NB4 (cell line): ENCODE measurements at regions not wholly inside any gene's neighbourhood (a gene's known extent, or its start where the extent isn't known, plus 50 kb on each side); places are given as distances from the start of the nearest gene placed in this dataset.

Experiments used
- DNase-seq: peaks from one replicate; pipeline ENCODE4 v3.0.0; 2010; ENCODE audit warnings: low read depth
- H3K4me3 ChIP-seq: one replicate; pipeline ENCODE4 v1.5.1; 2011; ENCODE audit warnings: mild to moderate bottlenecking, low read depth, low read length, moderate library complexity
- MYC ChIP-seq: IDR thresholded peaks from 2 replicates; pipeline ENCODE4 v1.6.1; 2011; ENCODE audit warnings: low read depth, low read length
- POLR2A ChIP-seq: IDR thresholded peaks from 2 replicates; pipeline ENCODE4 v1.6.1; 2011; ENCODE audit warnings: mild to moderate bottlenecking; ENCODE audit not compliant: insufficient read length; ENCODE audit errors: extremely low read depth
- TF ChIP-seq, protein P1 (sequence below): IDR thresholded peaks from one replicate; pipeline ENCODE4 v1.5.1; 2012; ENCODE audit warnings: low read depth, low read length
- TF ChIP-seq, protein P2 (sequence below): IDR thresholded peaks from 2 replicates; pipeline ENCODE4 v1.6.1; 2011; ENCODE audit warnings: low read depth, low read length

DNA sequence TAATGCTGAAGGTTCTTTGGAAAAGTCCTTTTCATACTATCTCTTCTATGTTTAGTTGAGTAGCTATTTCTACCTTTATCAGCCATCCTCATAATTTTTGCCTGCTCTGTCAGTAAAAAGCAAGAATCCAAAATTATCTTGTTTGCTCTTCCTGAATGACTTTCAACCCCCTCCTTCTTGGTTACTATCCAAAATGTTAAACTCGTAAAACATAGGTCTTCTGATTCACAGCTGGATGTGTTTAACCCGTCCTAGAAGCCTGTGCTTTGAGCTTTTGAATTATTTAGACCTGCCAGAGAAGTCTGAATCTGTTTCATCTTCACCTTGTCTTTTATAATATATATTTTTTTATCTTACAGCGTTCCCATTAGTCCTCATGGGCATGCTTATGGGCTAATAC is 136.4 kb upstream of the MDFIC start:
- TF ChIP-seq MYC, result no peak
- TF ChIP-seq, protein P1, sequence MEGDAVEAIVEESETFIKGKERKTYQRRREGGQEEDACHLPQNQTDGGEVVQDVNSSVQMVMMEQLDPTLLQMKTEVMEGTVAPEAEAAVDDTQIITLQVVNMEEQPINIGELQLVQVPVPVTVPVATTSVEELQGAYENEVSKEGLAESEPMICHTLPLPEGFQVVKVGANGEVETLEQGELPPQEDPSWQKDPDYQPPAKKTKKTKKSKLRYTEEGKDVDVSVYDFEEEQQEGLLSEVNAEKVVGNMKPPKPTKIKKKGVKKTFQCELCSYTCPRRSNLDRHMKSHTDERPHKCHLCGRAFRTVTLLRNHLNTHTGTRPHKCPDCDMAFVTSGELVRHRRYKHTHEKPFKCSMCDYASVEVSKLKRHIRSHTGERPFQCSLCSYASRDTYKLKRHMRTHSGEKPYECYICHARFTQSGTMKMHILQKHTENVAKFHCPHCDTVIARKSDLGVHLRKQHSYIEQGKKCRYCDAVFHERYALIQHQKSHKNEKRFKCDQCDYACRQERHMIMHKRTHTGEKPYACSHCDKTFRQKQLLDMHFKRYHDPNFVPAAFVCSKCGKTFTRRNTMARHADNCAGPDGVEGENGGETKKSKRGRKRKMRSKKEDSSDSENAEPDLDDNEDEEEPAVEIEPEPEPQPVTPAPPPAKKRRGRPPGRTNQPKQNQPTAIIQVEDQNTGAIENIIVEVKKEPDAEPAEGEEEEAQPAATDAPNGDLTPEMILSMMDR, result no peak
- no peak for DNase-seq

DNA sequence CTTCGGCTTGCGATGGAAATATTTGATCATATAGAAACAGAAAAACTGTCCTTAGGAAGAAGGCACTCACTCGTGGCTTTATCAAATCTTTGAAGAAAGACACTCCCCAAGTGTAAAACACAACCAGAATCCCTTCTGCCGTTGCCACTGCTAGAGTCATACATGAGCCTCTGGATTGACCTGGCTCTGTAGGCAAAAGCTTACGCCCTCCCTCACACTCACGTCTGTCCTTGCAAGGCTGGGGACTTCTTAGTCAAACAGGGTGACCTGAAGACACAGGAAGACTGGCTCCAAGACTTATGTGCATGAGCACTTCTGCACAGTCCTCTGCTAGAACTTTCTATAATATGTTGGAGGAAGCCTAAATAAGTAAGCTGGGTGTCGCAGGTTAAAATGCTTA is 135.4 kb upstream of the MDFIC start:
- DNase-seq, result no peak
- no peak for TF ChIP-seq POLR2A
- TF ChIP-seq MYC, result no peak
- TF ChIP-seq, protein P2, sequence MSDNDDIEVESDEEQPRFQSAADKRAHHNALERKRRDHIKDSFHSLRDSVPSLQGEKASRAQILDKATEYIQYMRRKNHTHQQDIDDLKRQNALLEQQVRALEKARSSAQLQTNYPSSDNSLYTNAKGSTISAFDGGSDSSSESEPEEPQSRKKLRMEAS, result no peak
- TF ChIP-seq, protein P1, result no peak
- H3K4me3 ChIP-seq, result no peak overlapping the region

More for the DNA sequence above, 136.4 kb upstream of the MDFIC start:
- H3K4me3 ChIP-seq, result no peak overlapping the region

DNA sequence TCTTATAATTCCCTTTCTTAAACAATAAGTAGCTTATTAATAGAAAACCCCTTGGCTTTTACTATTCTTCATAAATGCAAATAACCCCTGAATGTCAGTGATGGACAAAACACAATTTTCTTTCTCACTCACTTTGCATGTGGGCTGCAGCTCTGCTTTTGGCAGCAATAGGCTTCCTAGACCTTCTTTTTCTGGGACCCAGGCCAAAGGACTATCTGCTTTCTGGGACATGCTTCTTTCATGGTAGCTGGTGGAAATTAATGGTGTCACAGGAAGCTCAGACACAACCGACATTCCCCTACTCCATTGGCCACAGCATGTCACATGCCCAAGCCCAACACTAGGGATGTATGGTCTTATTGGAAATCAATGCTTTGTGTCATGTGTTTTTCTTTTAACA is 134.3 kb upstream of the MDFIC start:
- H3K4me3 ChIP-seq, result no peak overlapping the region
- TF ChIP-seq POLR2A, result no peak
- TF ChIP-seq MYC, result no peak
- TF ChIP-seq, protein P2, result no peak
- TF ChIP-seq, protein P1, result no peak
- no peak for DNase-seq

DNA sequence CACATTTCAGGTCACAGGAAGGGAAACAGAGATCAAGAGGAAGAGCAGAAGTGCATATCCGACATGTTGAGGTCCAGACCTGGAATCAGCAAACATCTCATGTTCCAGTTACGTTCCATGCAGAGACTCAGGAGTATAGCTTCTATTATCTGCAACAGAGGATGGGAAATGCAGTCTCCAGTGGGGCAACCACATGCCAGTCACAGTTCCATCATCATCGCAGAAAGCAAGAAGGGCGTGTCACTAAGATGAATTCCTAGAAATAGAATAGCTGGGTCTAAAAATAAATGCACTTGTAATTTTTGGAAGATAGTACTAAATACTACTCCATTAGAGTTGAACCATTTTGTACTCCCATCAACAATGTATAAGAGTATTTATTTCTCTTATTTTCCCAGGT is 133.2 kb upstream of the MDFIC start:
- no peak for DNase-seq
- H3K4me3 ChIP-seq, result no peak overlapping the region
- TF ChIP-seq MYC (no peak), POLR2A (no peak)
- TF ChIP-seq, protein P1, result no peak
- TF ChIP-seq, protein P2, result no peak

DNA sequence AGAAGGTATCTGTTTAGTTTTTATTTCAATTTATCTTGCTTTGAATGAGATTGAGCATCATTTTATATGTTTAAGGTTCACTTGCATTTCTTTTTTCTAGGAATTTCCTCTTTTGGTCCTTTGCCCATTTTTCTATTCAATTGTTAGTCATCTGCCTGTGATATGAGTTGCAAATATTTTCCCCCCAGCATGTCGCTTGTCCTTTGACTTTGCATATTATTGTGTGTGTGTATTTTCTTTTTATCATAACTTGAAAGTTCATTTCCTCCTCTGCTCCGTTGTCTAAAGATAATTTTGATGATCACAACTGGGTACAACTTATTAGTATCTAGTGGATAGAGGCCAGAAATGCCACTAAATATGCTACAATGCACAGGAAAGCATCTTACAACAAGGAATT is 132.7 kb upstream of the MDFIC start:
- no peak overlapping the region for H3K4me3 ChIP-seq
- no peak for DNase-seq
- TF ChIP-seq POLR2A, result no peak
- TF ChIP-seq, protein P1, result no peak
- TF ChIP-seq MYC, result no peak
- TF ChIP-seq, protein P2, result no peak

DNA sequence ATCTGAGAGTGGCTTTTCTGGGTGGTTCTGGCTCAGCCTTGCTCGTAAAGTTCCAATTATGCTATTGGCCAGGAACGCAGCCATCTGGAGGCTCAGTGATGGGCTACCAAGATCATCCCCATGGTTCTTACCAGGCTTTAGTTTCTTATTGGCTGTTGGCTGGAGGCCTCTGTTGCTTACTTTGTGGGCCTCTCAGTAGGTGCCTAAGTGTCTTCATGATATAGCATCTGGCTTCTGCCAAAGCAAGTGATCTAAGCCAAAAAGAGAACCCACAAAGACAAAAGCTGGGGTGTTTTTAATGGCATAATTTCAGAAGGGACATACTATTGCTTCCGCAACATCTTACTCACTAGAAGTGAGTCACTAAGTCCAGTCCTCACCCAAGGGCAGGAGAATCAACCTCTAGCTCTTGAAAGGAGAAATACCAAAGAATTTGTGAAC is 132.0 kb upstream of the MDFIC start:
- no peak for DNase-seq

More for the DNA sequence above, 132.0 kb upstream of the MDFIC start:
- H3K4me3 ChIP-seq, result no peak overlapping the region
- TF ChIP-seq POLR2A, result no peak
- TF ChIP-seq, protein P2, result no peak
- TF ChIP-seq MYC, result no peak
- TF ChIP-seq, protein P1, result no peak
